H7 (cell line): ENCODE measurements at regions not wholly inside any gene's neighbourhood (a gene's known extent, or its start where the extent isn't known, plus 50 kb on each side); places are given as distances from the start of the nearest gene placed in this dataset.

Source experiments
- DNase-seq: peaks from one replicate; pipeline ENCODE4 v3.0.0; 2012
- H3K27me3 ChIP-seq: 2 replicates; pipeline ENCODE4 v1.6.0; 2011; ENCODE audit warnings: mild to moderate bottlenecking, low read length; ENCODE audit not compliant: control insufficient read depth, insufficient read depth
- H3K36me3 ChIP-seq: replicated peaks from 2 replicates; pipeline ENCODE4 v1.5.1; 2011; ENCODE audit warnings: low read length; ENCODE audit not compliant: control insufficient read depth, insufficient read depth
- H3K4me3 ChIP-seq: 2 replicates; pipeline ENCODE4 v1.5.1; 2011; ENCODE audit warnings: low read depth, mild to moderate bottlenecking, control low read depth, low read length, moderate library complexity; ENCODE audit not compliant: insufficient read depth

DNA sequence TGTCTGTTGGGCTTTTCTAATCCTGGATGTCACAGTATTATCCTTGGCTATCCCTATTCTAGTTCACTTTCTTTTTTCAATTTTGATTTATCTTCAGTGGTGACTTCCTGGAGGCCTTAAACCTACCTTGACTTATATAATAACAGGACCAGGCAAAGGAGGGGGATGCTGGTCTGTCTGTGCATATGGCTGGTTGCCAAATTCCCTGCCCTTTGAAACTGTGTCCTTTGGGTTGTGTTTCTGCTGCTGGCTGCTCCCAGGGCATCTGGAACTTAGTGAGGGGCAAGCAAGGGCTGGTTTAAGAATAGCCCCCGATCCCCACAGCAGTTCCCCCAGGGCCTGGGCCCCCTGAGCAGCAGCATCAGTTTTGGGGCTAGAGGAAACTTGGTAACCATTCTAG, 96.0 kb upstream of the MAX start:
- Histone ChIP-seq H3K27me3 (no peaks in the 10 kb centered on the region), H3K4me3 (no peak overlapping the region), H3K36me3 (no peaks in the 10 kb centered on the region)
- no peak for DNase-seq

- Histone ChIP-seq H3K36me3 (no peaks in the 10 kb centered on the region), H3K4me3 (no peak overlapping the region), H3K27me3 (no peaks in the 10 kb centered on the region)
- DNase-seq, result no peak
Measured at GRCh38 chr14:65200454-65200853, 98.1 kb upstream of the MAX start.

DNA sequence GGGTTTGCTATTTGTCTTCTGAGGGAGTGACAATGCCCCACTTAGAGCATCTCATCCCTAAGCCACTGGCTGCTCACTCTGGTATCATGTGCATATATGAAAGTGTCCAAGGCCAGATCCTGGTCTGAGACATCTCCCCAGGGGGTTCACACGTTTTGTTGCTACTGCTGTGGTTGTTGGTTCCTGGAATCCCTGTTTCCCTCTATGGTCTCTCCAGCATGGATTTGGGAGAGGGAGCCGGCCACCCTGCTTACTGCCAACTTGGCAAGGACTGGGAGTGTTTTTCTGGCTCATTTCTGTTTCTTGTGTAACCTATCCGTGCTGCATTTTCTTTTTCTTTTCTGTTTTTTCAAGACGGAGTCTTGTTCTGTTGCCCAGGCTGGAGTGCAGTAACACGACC, 101.3 kb upstream of the MAX start:
- no peaks in the 10 kb centered on the region for H3K27me3 ChIP-seq
- H3K4me3 ChIP-seq, result no peak overlapping the region
- H3K36me3 ChIP-seq, result no peaks in the 10 kb centered on the region
- DNase-seq, result no peak

- Histone ChIP-seq H3K36me3 (no peaks in the 10 kb centered on the region), H3K27me3 (no peaks in the 10 kb centered on the region), H3K4me3 (no peak overlapping the region)
- no peak for DNase-seq
Measured at GRCh38 chr14:65204056-65204455, 101.7 kb upstream of the MAX start.

DNA sequence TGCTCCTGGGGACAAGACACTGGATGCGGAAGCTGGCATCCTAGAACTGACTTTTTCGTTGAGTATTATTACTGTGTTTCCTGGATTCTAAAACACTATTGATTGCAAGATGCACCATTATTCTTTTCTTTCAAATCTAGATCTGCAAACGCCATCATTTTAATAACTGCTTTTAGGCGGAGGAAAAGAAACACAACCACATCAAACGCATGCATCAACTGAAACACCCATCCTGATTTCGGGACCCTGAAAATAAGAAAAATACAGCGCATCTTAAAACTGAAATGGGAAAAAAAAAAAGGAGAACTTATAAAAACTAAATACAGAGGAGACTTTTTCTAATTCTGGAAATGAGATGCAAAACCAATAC, 103.7 kb upstream of the MAX start:
- Histone ChIP-seq H3K4me3 (no peak overlapping the region), H3K36me3 (no peaks in the 10 kb centered on the region), H3K27me3 (no peaks in the 10 kb centered on the region)
- no peak for DNase-seq

GRCh38 chr14:65206448-65207096, 104.3 kb upstream of the MAX start:
- no peak for DNase-seq
- Histone ChIP-seq H3K4me3 (no peak overlapping the region), H3K27me3 (no peaks in the 10 kb centered on the region), H3K36me3 (no peaks in the 10 kb centered on the region)

- H3K27me3 ChIP-seq, result no peaks in the 10 kb centered on the region
- no peak for DNase-seq
- H3K4me3 ChIP-seq, result no peak overlapping the region
Measured at GRCh38 chr14:65208548-65208947, 106.2 kb upstream of the MAX start.

GRCh38 chr14:65210118-65210821, 108.0 kb upstream of the MAX start:
- Histone ChIP-seq H3K27me3 (no peaks in the 10 kb centered on the region), H3K36me3 (no peaks in the 10 kb centered on the region), H3K4me3 (no peak overlapping the region)
- DNase-seq, result no peak

More at GRCh38 chr14:65208548-65208947, 106.2 kb upstream of the MAX start:
- no peaks in the 10 kb centered on the region for H3K36me3 ChIP-seq

DNA sequence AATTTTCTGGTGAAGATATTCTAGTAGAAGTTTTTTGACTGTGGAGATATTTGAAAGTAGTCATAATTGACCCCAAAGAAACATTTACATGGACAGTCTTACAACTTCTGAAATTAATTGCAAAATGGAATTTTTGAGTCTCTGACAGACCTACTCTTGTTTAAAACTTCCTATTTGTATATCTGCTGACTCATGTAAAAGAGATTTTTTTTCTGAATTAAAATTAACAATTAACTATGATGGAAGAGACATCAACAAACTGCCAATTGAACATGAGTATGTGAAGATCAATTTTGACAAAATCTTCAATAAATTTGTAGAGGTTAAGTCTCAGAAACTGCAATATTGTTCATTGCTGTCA, 108.5 kb upstream of the MAX start:
- Histone ChIP-seq H3K4me3 (no peak overlapping the region), H3K27me3 (no peaks in the 10 kb centered on the region), H3K36me3 (no peaks in the 10 kb centered on the region)
- no peak for DNase-seq

- DNase-seq, result no peak
Measured at GRCh38 chr14:65211341-65211987, 109.1 kb upstream of the MAX start.

GRCh38 chr14:65213316-65213715, 111.0 kb upstream of the MAX start:
- Histone ChIP-seq H3K4me3 (no peak overlapping the region), H3K36me3 (no peaks in the 10 kb centered on the region), H3K27me3 (no peaks in the 10 kb centered on the region)
- no peak for DNase-seq

More at GRCh38 chr14:65211341-65211987, 109.1 kb upstream of the MAX start:
- Histone ChIP-seq H3K4me3 (no peak overlapping the region), H3K27me3 (no peaks in the 10 kb centered on the region), H3K36me3 (no peaks in the 10 kb centered on the region)

GRCh38 chr14:65214741-65215140, 112.4 kb upstream of the MAX start:
- DNase-seq, result no peak

GRCh38 chr14:65219353-65219752, 117.0 kb upstream of the MAX start:
- no peaks in the 10 kb centered on the region for H3K36me3 ChIP-seq
- DNase-seq, result no peak
- no peak overlapping the region for H3K4me3 ChIP-seq
- H3K27me3 ChIP-seq, result no peaks in the 10 kb centered on the region

More at GRCh38 chr14:65214741-65215140, 112.4 kb upstream of the MAX start:
- Histone ChIP-seq H3K27me3 (no peaks in the 10 kb centered on the region), H3K4me3 (no peak overlapping the region), H3K36me3 (no peaks in the 10 kb centered on the region)

DNA sequence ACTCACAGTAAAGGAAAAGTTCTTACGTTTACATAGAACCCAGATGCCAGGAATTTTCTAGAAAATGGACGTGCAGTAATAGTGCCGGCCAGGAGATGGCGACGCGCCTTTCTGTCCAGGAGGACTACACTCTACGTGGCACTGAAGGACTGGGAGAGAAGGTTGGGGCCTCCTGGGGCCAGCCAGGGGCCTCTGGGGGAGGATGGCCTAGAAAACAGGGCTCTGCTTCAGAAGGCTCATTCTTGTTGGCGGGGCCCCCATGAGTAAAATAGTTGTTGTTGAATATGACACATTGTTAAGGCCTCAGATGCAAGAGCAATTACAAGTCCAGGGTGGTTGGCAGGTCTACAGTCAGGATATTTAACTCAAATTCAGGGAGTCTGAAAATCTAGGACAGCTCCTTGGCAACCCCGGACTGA, 120.1 kb upstream of the MAX start:
- no peaks in the 10 kb centered on the region for H3K27me3 ChIP-seq
- no peaks in the 10 kb centered on the region for H3K36me3 ChIP-seq
- no peak overlapping the region for H3K4me3 ChIP-seq
- peak; percentile 70 for DNase-seq

- H3K27me3 ChIP-seq, result no peaks in the 10 kb centered on the region
- DNase-seq, result no peak
- H3K4me3 ChIP-seq, result no peak overlapping the region
- no peaks in the 10 kb centered on the region for H3K36me3 ChIP-seq
Measured at GRCh38 chr14:65223636-65224035, 121.3 kb upstream of the MAX start.
